Body of pancreas (tissue), 4 donors: ENCODE measurements at regions not wholly inside any gene's neighbourhood (a gene's known extent, or its start where the extent isn't known, plus 50 kb on each side); places are given as distances from the start of the nearest gene placed in this dataset.

Experiments
- POLR2A ChIP-seq, 3 donors: fragments of 450-650 bp; IDR thresholded peaks; one replicate each; pipeline ENCODE4 v1.6.1; 2016; ENCODE audit warnings: antibody characterized with exemption in 3 of 3, mild to moderate bottlenecking in 2 of 3
- TF ChIP-seq, protein P1 (sequence below), 7 experiments: fragments of 450-650 bp in 4 of 7; fragments of 200-600 bp in 3 of 7; sonication (generic) in 3 of 7; IDR thresholded peaks; one replicate each; pipeline ENCODE4 v1.5.1; 2016 to 2019; ENCODE audit warnings: antibody characterized with exemption in 7 of 7

DNA sequence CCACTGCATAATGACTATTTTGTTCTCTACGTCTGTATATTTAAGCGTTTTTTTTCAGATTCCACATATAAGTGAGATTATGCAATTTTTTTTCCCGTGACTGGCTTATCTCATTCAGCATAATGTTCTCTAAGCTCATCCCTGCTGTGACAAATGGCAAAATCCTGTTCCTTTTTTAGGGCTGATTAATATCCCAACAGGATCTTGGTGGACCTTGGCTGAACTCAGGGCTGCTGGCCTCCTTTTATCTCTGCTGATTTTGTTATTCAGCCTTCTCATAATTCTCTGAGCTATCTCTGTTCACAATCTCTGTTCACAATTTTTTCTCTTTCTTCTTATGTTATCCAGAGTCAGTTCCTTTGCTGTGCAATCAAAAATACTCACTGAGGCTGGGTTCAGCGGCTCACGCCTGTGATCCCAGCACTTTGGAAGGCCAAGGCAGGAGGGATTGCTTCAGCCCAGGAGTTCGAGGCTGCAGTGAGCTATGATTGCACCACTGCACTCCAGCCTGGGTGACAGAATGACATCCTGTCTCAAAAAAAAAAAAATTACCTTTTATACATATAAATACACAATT, 1035.9 kb upstream of the AUTS2 start:
- TF ChIP-seq, protein P1, sequence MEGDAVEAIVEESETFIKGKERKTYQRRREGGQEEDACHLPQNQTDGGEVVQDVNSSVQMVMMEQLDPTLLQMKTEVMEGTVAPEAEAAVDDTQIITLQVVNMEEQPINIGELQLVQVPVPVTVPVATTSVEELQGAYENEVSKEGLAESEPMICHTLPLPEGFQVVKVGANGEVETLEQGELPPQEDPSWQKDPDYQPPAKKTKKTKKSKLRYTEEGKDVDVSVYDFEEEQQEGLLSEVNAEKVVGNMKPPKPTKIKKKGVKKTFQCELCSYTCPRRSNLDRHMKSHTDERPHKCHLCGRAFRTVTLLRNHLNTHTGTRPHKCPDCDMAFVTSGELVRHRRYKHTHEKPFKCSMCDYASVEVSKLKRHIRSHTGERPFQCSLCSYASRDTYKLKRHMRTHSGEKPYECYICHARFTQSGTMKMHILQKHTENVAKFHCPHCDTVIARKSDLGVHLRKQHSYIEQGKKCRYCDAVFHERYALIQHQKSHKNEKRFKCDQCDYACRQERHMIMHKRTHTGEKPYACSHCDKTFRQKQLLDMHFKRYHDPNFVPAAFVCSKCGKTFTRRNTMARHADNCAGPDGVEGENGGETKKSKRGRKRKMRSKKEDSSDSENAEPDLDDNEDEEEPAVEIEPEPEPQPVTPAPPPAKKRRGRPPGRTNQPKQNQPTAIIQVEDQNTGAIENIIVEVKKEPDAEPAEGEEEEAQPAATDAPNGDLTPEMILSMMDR (IDR thresholded peaks at IDR 0.05): no peak
- no peak for TF ChIP-seq POLR2A (IDR thresholded peaks at IDR 0.05)
